IPS-20b (cell line): ENCODE measurements at regions not wholly inside any gene's neighbourhood (a gene's known extent, or its start where the extent isn't known, plus 50 kb on each side); places are given as distances from the start of the nearest gene placed in this dataset.

Source experiments
- H3K27ac ChIP-seq: one replicate; pipeline ENCODE4 v1.5.1; 2013; ENCODE audit warnings: low read length
- H3K27me3 ChIP-seq: 2 replicates; pipeline ENCODE4 v1.6.1; 2013; ENCODE audit warnings: mild to moderate bottlenecking, low read length, inconsistent platforms; ENCODE audit not compliant: insufficient read depth
- H3K36me3 ChIP-seq: 2 replicates; pipeline ENCODE4 v1.6.1; 2013; ENCODE audit warnings: low read depth, mild to moderate bottlenecking, inconsistent platforms, low read length, moderate library complexity; ENCODE audit not compliant: insufficient read depth
- H3K4me1 ChIP-seq: 2 replicates; pipeline ENCODE4 v1.6.1; 2013; ENCODE audit warnings: mild to moderate bottlenecking, control low read depth, inconsistent platforms, low read length, moderate library complexity; ENCODE audit not compliant: insufficient read depth
- H3K4me3 ChIP-seq: 2 replicates; pipeline ENCODE4 v1.5.1; 2013; ENCODE audit warnings: mild to moderate bottlenecking, low read length, inconsistent platforms
- H3K9ac ChIP-seq: 2 replicates; pipeline ENCODE4 v1.6.1; 2013; ENCODE audit warnings: low read depth, mild to moderate bottlenecking, inconsistent platforms, low read length, moderate library complexity
- H3K9me3 ChIP-seq: 2 replicates; pipeline ENCODE4 v1.6.1; 2013; ENCODE audit warnings: mild to moderate bottlenecking, low read depth, low read length, inconsistent platforms; ENCODE audit not compliant: insufficient read depth

DNA sequence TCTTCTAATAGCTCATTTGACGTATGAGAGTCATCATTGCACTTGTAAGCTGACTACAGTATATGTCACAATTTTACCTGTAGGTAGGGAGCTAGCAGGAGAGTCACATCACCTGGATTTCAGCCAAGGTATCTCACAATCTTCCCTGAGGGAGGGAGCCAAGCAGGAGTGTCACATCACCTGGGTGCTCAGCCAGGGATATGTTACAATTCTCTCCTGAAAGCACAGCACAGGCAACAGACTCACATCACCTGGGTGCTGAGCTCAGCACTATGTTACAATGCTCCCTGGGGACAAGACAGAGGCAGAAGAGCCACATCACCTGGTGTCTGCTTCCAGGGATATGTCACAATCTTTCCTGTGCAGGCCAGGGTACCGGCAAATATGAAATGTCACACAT is 51.5 kb upstream of the ZNF730 start:
- Histone ChIP-seq H3K4me1 (no peaks in the 10 kb centered on the region), H3K9ac (no peak overlapping the region), H3K4me3 (no peak overlapping the region), H3K27me3 (no peaks in the 10 kb centered on the region), H3K36me3 (no peaks in the 10 kb centered on the region), H3K9me3 (peaks cover 85% of the 10 kb centered on the region), H3K27ac (no peak overlapping the region)

DNA sequence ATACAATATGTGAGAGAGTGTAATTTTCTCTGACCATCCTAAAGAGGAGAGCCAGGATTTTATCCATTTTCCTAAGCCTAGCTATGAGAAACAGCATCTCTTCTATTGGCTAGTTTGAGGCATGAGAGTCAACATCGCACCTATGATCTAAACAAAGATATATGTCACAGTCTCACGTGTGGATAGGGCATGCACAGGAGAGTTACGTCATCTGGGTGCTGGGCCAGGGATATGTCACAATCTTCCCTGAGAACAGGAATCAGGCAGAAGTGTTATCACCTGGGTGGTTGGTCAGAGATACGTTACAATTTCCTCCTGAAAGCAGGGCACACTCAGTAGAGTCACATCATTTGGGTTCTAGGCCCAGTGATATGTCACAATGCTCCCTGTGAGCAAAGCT is 53.9 kb upstream of the ZNF730 start:
- Histone ChIP-seq H3K9me3 (peaks cover 83% of the 10 kb centered on the region), H3K27me3 (no peaks in the 10 kb centered on the region), H3K4me3 (no peak overlapping the region), H3K4me1 (no peaks in the 10 kb centered on the region), H3K36me3 (no peaks in the 10 kb centered on the region), H3K9ac (no peak overlapping the region), H3K27ac (no peak overlapping the region)

DNA sequence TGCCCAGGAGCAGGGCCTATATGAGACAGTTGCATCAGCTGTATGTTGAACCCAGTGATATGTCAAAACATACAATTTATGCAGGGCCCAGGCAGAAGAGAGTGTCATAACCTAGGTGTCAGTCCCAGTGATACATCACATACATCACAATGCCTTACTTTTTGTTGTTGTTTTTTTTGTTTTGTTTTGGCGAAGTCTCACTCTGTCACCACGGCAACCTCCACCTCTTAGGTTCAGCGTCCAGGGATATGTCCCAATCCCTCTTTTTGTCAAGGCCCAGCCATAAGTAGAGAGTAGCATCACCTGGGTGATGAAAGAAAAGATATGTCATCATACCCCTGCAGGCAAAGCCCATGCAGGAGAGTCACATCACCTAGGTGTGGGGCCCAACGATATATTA is 56.8 kb upstream of the ZNF730 start:
- H3K9me3 ChIP-seq: peaks cover 83% of the 10 kb centered on the region
- H3K4me1 ChIP-seq: no peaks in the 10 kb centered on the region
- H3K4me3 ChIP-seq: no peak overlapping the region
- no peak overlapping the region for H3K27ac ChIP-seq
- no peaks in the 10 kb centered on the region for H3K27me3 ChIP-seq
- H3K36me3 ChIP-seq: no peaks in the 10 kb centered on the region
- no peak overlapping the region for H3K9ac ChIP-seq

DNA sequence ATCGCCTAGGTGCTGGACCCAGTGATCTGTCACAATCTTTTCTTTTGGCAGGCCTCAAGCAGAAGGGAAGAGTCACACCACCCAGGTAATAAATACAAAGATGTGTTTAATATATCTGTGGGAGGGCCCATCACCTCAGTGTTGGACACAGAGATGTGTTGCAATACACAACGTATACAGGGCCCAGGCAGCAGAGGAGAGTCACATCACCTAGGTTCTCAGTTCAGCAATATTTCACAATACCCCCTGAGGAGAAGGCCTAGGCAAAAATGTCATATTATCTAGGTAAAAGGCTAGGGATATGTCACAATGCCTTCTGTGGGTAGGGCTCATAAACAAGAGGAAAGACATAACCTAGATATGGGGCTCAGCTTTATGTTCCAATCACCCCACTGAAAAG is 53.5 kb upstream of the ZNF728 start:
- Histone ChIP-seq H3K9me3 (peaks cover 80% of the 10 kb centered on the region), H3K36me3 (no peaks in the 10 kb centered on the region), H3K4me3 (no peak overlapping the region), H3K27me3 (no peaks in the 10 kb centered on the region), H3K9ac (no peak overlapping the region), H3K27ac (no peak overlapping the region), H3K4me1 (no peaks in the 10 kb centered on the region)

DNA sequence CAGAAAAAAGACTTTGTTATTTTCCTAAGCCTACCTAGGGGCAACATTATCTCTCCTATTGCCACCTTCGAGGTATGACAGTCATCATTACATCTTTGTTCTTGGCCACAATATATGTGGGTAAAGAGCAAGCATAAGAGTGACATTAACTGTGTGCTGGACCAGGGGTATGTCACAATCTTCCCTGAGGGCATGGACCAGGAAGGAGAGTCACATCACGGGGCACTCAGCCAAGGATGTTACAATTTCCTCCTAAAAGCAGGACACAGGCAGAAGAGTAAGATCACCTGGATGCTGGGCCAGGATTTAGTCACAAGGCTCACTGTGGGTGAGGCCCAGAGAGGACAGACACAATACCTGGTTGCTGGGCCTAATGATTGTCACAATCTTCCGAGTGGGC is 53.0 kb upstream of the ZNF728 start:
- no peak overlapping the region for H3K27ac ChIP-seq
- no peaks in the 10 kb centered on the region for H3K36me3 ChIP-seq
- H3K4me3 ChIP-seq: no peak overlapping the region
- peaks cover 80% of the 10 kb centered on the region for H3K9me3 ChIP-seq
- no peaks in the 10 kb centered on the region for H3K4me1 ChIP-seq
- no peak overlapping the region for H3K9ac ChIP-seq
- H3K27me3 ChIP-seq: no peaks in the 10 kb centered on the region

DNA sequence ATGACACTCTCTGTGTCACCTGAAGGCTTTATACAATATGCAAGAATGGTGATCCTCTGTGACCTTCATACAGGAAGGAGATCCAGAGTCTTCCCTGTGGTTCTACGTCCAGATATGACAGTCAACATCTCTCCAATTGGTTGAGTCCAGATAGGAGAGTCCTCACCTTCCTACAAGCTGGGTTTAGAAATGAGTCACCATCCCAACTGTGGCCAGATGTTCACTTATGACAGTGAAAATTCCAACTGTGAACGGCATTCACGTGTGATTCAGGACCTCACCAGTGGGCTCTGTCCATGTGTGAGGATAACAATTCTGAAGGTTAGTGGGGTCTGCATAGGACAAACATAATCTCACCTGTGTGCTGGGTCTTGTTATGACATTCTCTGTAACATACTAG is 52.5 kb upstream of the ZNF728 start:
- Histone ChIP-seq H3K27me3 (no peaks in the 10 kb centered on the region), H3K27ac (no peak overlapping the region), H3K9ac (no peak overlapping the region), H3K4me3 (no peak overlapping the region), H3K9me3 (peaks cover 80% of the 10 kb centered on the region), H3K36me3 (no peaks in the 10 kb centered on the region), H3K4me1 (no peaks in the 10 kb centered on the region)

DNA sequence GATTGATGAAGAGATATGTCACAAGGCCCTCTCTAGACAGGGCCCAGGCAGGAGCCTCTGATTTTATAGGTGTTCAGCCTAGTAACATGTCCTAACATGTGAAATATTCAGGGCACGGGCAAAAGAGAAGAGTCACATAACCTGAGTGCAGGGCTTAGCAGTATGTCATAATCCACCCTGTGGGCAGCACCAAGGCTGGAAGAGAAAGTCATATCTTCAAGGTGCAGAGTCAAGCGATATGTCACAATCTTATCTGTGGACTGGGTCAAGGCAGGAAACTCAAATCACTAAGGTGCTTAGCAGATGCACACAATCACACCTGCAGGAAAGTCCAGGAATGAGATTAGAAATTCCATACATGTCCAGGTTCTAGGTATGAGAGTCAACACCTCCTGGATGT is 51.5 kb upstream of the ZNF728 start:
- Histone ChIP-seq H3K27me3 (no peaks in the 10 kb centered on the region), H3K4me1 (no peaks in the 10 kb centered on the region), H3K4me3 (no peak overlapping the region), H3K36me3 (no peaks in the 10 kb centered on the region), H3K27ac (no peak overlapping the region), H3K9ac (no peak overlapping the region), H3K9me3 (peaks cover 79% of the 10 kb centered on the region)
